GM23338 (cell line): ENCODE measurements at regions not wholly inside any gene's neighbourhood (a gene's known extent, or its start where the extent isn't known, plus 50 kb on each side); places are given as distances from the start of the nearest gene placed in this dataset.

Experiments used
- ATAC-seq: fragments of 200-7000 bp; cut with Tn5 transposase; 3 replicates; pipeline ENCODE4 v1.9.1; 2020
- DNase-seq: peaks from one replicate; pipeline ENCODE4 v3.0.0-alpha.2; 2015; ENCODE audit warnings: low spot score
- H2AFZ ChIP-seq: fragments of 200-600 bp; sonication (generic); 2 replicates; pipeline ENCODE4 v1.8.0; 2016; ENCODE audit warnings: antibody characterized with exemption, mild to moderate bottlenecking, moderate library complexity
- H3F3A ChIP-seq: fragments of 200-600 bp; sonication (generic); replicated peaks from 2 replicates; pipeline ENCODE4 v1.8.0; 2017; ENCODE audit warnings: antibody characterized with exemption, mixed run types, low read depth
- H3K27ac ChIP-seq: fragments of 200-600 bp; sonication (generic); 2 replicates; pipeline ENCODE4 v1.6.1; 2016; ENCODE audit warnings: low read depth
- H3K27me3 ChIP-seq: fragments of 200-600 bp; sonication (generic); 2 replicates; pipeline ENCODE4 v1.8.0; 2016; ENCODE audit warnings: mild to moderate bottlenecking, mixed run types, moderate library complexity; ENCODE audit not compliant: insufficient read depth
- H3K36me3 ChIP-seq: fragments of 200-600 bp; sonication (generic); 2 replicates; pipeline ENCODE4 v1.8.0; 2016; ENCODE audit warnings: mild to moderate bottlenecking; ENCODE audit not compliant: insufficient read depth
- H3K4me1 ChIP-seq: fragments of 200-600 bp; sonication (generic); 2 replicates; pipeline ENCODE4 v1.8.0; 2016; ENCODE audit warnings: mild to moderate bottlenecking, moderate library complexity; ENCODE audit not compliant: insufficient read depth
- H3K4me2 ChIP-seq: fragments of 200-600 bp; sonication (generic); 2 replicates; pipeline ENCODE4 v1.7.1; 2017; ENCODE audit warnings: mixed run types
- H3K4me3 ChIP-seq: fragments of 200-600 bp; sonication (generic); 2 replicates; pipeline ENCODE4 v1.6.1; 2016; ENCODE audit warnings: mixed run types
- H3K79me2 ChIP-seq: fragments of 200-600 bp; sonication (generic); replicated peaks from 2 replicates; pipeline ENCODE4 v1.8.0; 2017; ENCODE audit warnings: mild to moderate bottlenecking; ENCODE audit not compliant: insufficient read depth
- H3K9me2 ChIP-seq: fragments of 200-600 bp; sonication (generic); 2 replicates; pipeline ENCODE4 v1.8.0; 2017; ENCODE audit not compliant: insufficient read depth
- H4K20me1 ChIP-seq: fragments of 200-600 bp; sonication (generic); replicated peaks from 2 replicates; pipeline ENCODE4 v1.8.0; 2017; ENCODE audit warnings: mild to moderate bottlenecking; ENCODE audit not compliant: insufficient read depth
- H3K27ac Mint-ChIP-seq: 2 replicates; pipeline ENCODE4 v1.8.0; 2020; ENCODE audit warnings: inconsistent platforms, mild to moderate bottlenecking, moderate library complexity, mixed read lengths
- H3K27me3 Mint-ChIP-seq: 3 replicates; pipeline ENCODE4 v1.8.0; 2022; ENCODE audit warnings: low read depth, mild to moderate bottlenecking, moderate library complexity, mixed read lengths, inconsistent platforms; ENCODE audit not compliant: insufficient read depth, poor library complexity
- H3K36me3 Mint-ChIP-seq: 3 replicates; pipeline ENCODE4 v1.8.0; 2021; ENCODE audit warnings: low read depth, mild to moderate bottlenecking, inconsistent platforms, moderate library complexity, mixed read lengths
- H3K4me1 Mint-ChIP-seq: 3 replicates; pipeline ENCODE4 v1.8.0; 2020; ENCODE audit warnings: mild to moderate bottlenecking, inconsistent platforms, mixed read lengths
- H3K4me3 Mint-ChIP-seq: 3 replicates; pipeline ENCODE4 v1.8.0; 2021; ENCODE audit warnings: moderate library complexity, mild to moderate bottlenecking, inconsistent platforms, mixed read lengths
- H3K9me3 Mint-ChIP-seq: 3 replicates; pipeline ENCODE4 v1.8.0; 2020; ENCODE audit warnings: moderate library complexity, mild to moderate bottlenecking, inconsistent platforms, mixed read lengths
- CREB1 ChIP-seq: fragments of 250-450 bp; sonication (Bioruptor Pico); IDR thresholded peaks from 2 replicates; pipeline ENCODE4 v1.5.0; 2020; ENCODE audit warnings: low read depth, mild to moderate bottlenecking, moderate library complexity
- CTCF ChIP-seq, 2 experiments: fragments of 200-600 bp in 1 of 2; sonication (generic) in 1 of 2; conservative IDR thresholded peaks; 2 replicates each; pipeline versions ENCODE4 v1.5.1 to v1.6.1; 2016 to 2017; ENCODE audit warnings: antibody characterized with exemption in 2 of 2, low read depth in 2 of 2, mild to moderate bottlenecking in 2 of 2, moderate library complexity in 1 of 2
- ETS1 ChIP-seq: IDR thresholded peaks from 2 replicates; pipeline ENCODE4 v1.6.1; 2016; ENCODE audit warnings: antibody characterized with exemption
- EZH2 ChIP-seq: fragments of 200-600 bp; sonication (generic); IDR thresholded peaks from one replicate; pipeline ENCODE4 v1.8.0; 2017; ENCODE audit warnings: antibody characterized with exemption, mild to moderate bottlenecking, low read depth; ENCODE audit not compliant: unreplicated experiment
- EZH2phosphoT487 ChIP-seq: fragments of 200-600 bp; sonication (generic); IDR thresholded peaks from one replicate; pipeline ENCODE4 v1.8.1; 2018; ENCODE audit warnings: antibody characterized with exemption; ENCODE audit not compliant: unreplicated experiment
- JUNB ChIP-seq: IDR thresholded peaks from one replicate; pipeline ENCODE4 v1.6.1; 2016; ENCODE audit warnings: antibody characterized with exemption; ENCODE audit not compliant: unreplicated experiment
- NANOG ChIP-seq: IDR thresholded peaks from 2 replicates; pipeline ENCODE4 v1.6.1; 2016; ENCODE audit warnings: antibody characterized with exemption, borderline replicate concordance
- POLR2AphosphoS5 ChIP-seq: IDR thresholded peaks from 2 replicates; pipeline ENCODE4 v1.6.1; 2016; ENCODE audit warnings: antibody characterized with exemption, low read depth
- REST ChIP-seq: IDR thresholded peaks from one replicate; pipeline ENCODE4 v1.6.1; 2018; ENCODE audit warnings: antibody characterized with exemption; ENCODE audit not compliant: unreplicated experiment
- STAT1 ChIP-seq: IDR thresholded peaks from one replicate; pipeline ENCODE4 v1.6.1; 2016; ENCODE audit warnings: antibody characterized with exemption; ENCODE audit not compliant: unreplicated experiment
- ZNF114 ChIP-seq: fragments of 250-450 bp; sonication (Bioruptor Pico); IDR thresholded peaks from 2 replicates; pipeline ENCODE4 v1.5.0; 2020; ENCODE audit warnings: mild to moderate bottlenecking, moderate library complexity
- ZNF331 ChIP-seq: fragments of 250-450 bp; sonication (Bioruptor Pico); IDR thresholded peaks from 2 replicates; pipeline ENCODE4 v1.5.0; 2020; ENCODE audit warnings: low read depth, mild to moderate bottlenecking, moderate library complexity
- ZNF462 ChIP-seq: fragments of 250-450 bp; sonication (Bioruptor Pico); IDR thresholded peaks from 2 replicates; pipeline ENCODE4 v1.5.0; 2020; ENCODE audit warnings: mild to moderate bottlenecking, moderate library complexity

- Histone ChIP-seq H3K4me1 (peaks cover 4% of the 10 kb centered on the region; the same call in 1 of the 2 replicates), H3K4me3 (no peak overlapping the region), H3K9me2 (peaks cover 5% of the 10 kb centered on the region; the same call in 1 of the 2 replicates), H3K4me2 (no peak overlapping the region), H2AFZ (no peak overlapping the region), H3K79me2 (no peaks in the 10 kb centered on the region), H3F3A (no peaks in the 10 kb centered on the region), H3K27me3 (no peaks in the 10 kb centered on the region), H4K20me1 (no peaks in the 10 kb centered on the region), H3K27ac (no peak overlapping the region), H3K36me3 (no peaks in the 10 kb centered on the region)
- no peaks in the 10 kb centered on the region for H3K36me3 Mint-ChIP-seq
- DNase-seq = no peak
- peaks cover 2% of the 10 kb centered on the region for H3K27me3 Mint-ChIP-seq
- no peak for TF ChIP-seq CTCF (conservative IDR thresholded peaks at IDR 0.05; ENCODE audit: low read depth in 2 of 2)
- no peak for TF ChIP-seq ZNF114 (CRISPR knock-in tag)
- TF ChIP-seq JUNB = no peak
- no peak for TF ChIP-seq POLR2AphosphoS5
- TF ChIP-seq ZNF462 (CRISPR knock-in tag) = no peak
- no peak for TF ChIP-seq CREB1 (CRISPR knock-in tag)
- no peak for TF ChIP-seq EZH2
- no peak for TF ChIP-seq ZNF331
- TF ChIP-seq ETS1 = no peak
- no peak for TF ChIP-seq STAT1
- TF ChIP-seq EZH2phosphoT487 = no peak
- no peak for TF ChIP-seq REST
- no peak for TF ChIP-seq NANOG
- no peak overlapping the region for H3K4me3 Mint-ChIP-seq
- H3K4me1 Mint-ChIP-seq = peaks cover 3% of the 10 kb centered on the region; the same call in 2 of the 3 replicates
- H3K27ac Mint-ChIP-seq = no peak overlapping the region
- no peak for ATAC-seq
- no peaks in the 10 kb centered on the region; the same call in 2 of the 3 replicates for H3K9me3 Mint-ChIP-seq
Observed at GRCh38 chr12:20245491-20245890, 122.8 kb upstream of the PDE3A start.
